Activated CD4-positive, alpha-beta T cell treated with anti-CD3 and anti-CD28 coated beads, Interleukin-2, amount 50 U/mL, for 1 hour (primary cell): ENCODE measurements at regions not wholly inside any gene's neighbourhood (a gene's known extent, or its start where the extent isn't known, plus 50 kb on each side); places are given as distances from the start of the nearest gene placed in this dataset.

Source experiments
- DNase-seq: peaks from one replicate; pipeline ENCODE4 v3.0.0-alpha.2; 2020

DNA sequence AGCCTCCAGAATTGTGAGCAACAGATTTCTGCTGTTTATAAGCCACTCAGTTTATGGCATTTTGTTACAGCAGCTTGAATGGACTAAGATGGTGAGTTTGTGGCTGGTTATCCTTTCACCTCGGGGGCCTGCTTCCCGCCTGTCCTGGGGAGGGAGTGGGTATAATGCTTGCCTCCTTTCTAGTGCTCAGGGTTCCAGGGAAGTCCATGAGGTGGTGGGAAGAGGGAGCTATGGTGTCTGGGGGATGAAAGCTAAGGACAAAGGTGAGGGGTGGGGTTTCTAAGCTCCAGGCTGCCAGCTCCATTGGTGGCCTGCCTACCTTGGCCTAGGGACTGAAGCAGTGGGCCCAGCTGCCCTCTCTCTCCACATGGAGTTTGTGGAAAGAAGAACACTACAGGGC, 50.2 kb upstream of the SDK2 start:
- DNase-seq, result no peak

- no peak for DNase-seq
These were observed 50.9 kb upstream of the SDK2 start for GRCh38 chr17:73695035-73695738.

GRCh38 chr17:73696251-73696650, 52.0 kb upstream of the SDK2 start:
- no peak for DNase-seq

DNA sequence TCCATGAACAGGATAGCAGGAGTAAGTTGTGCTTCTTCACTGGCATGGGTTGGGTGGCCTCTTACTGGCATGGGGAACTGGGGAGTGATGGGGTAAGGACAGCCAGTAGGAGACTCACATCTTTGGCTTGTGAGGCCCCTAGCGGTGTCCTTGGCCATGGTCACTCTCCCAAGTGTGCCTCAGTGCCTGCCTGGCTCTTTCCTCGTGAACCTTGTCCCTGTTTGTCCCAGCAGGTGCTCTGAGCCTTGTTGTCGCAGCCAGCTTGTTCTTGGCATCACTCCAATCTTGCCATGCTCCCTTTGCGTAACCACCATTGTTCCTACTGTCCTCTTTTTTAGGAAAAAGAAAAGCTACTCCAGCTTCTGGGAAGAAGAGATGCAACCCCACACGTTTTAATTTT, 53.6 kb upstream of the SDK2 start:
- DNase-seq, result no peak

DNA sequence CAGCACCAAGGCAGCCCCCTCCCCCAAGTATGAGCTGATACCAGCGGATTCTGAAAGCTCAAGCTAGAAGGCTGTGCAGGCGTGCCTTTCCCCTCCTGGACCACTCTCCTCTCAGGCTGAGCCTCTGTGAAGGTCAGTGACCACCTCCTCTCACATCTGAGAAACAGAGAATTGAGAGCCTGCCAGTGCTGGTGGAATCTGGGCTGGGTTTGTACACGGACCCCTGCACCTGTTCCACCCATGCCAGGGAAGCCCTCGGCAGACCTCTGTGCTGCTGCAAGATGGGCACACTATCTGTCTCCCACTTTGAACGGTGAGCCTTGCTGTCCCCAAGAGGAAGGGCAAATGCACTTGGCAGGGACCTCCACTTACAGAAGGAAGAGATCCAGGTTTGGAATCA, 54.7 kb upstream of the SDK2 start:
- DNase-seq, result no peak

- no peak for DNase-seq
These were observed 57.5 kb upstream of the SDK2 start for GRCh38 chr17:73701701-73702100.

DNA sequence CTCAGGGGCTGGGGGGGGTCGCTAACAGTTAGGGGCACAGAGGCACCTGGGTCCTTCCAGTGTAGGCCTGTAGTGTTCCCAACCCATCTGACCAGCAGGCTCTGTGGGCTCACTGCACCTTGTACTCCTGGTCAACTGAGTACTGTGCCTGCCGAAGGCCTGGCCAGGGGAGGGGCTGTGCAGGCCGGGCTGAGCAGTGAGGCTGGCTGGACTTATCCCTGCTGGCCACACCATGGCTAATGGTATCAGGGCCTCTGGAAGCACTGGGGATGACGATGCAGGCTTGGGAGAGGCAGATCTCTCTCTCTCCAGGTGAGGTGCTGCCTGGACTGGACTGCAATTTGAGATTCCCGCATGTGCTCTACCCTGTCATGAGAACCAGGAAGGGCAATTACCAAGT, 58.9 kb upstream of the SDK2 start:
- no peak for DNase-seq

DNA sequence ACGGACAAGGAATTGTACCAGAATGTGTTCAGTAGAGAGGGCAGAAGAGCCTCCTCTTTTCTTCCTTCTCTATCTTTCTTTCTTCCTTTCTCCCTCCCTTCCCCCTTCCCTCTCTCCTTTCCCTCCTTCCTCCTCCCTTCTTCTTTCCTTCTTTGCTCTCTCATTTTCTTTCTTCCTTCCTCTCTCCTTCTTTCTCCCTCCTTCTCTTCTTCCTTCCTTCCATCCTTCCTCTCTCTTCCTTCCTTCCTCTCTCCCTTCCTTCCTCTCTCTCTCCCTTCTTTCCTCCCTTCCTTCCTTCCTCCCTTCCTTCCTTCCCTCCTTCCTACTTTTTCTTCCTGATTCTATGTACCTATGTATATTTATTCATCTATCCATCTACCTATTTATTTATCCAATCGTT, 59.7 kb upstream of the SDK2 start:
- DNase-seq, result no peak

DNA sequence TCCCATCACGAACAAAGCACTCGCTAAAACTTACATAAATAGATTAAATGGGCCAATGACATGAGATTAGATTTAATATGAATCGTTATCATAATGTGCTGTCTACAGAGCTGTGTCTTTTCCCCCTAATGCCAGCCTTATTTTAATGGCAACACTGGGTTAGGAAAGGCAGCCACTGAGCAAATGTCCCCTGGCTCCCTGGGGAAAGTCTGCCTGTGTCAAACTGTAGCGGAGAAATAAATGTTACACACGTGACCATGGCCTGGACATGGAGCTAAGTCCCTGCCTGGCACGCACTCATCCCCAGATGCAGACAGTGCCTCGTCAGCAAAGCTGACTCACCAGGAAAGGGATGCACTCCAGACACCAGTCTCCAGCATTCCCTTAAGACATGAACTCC, 61.3 kb upstream of the SDK2 start:
- no peak for DNase-seq

DNA sequence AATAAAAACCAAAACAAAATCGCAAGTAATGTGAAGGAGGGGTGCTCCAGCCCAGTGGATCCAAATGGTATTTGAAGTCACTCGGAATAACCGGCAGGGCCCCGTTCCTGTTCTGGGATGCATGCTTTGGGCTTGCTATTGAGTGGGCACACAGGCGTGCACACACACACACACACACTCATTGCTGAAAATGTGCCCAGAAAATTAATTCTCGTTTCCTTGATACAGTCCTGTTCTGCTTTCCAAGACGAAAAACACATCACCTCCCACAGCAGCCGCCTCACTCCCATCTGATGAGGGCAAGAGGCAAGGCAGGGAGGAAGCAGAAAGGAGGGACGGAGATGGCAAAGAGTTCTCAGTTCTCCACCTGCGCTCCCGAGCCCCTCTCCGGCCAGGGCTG, 62.2 kb upstream of the SDK2 start:
- DNase-seq, result no peak

DNA sequence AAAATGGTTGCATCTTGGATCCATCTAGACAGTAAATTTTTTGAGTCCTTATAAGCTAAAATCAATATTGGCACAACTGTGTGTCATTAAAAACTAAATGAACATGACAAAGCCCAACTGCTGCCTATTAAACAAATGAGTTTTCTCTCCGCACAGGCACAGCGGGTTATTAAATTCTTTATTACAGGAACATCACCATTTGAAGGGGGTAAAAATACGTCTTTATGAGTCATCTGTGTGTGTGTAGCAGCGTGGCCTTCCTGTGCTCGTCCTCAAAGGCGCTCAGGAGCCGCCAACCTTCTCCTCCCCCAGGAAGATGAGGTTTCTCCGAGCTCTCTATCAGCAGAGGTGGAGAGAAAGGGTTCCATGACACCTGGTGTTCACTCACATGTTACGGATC, 62.6 kb upstream of the SDK2 start:
- DNase-seq, result no peak

- no peak for DNase-seq
These were observed 63.1 kb upstream of the SDK2 start for GRCh38 chr17:73707358-73707757.

DNA sequence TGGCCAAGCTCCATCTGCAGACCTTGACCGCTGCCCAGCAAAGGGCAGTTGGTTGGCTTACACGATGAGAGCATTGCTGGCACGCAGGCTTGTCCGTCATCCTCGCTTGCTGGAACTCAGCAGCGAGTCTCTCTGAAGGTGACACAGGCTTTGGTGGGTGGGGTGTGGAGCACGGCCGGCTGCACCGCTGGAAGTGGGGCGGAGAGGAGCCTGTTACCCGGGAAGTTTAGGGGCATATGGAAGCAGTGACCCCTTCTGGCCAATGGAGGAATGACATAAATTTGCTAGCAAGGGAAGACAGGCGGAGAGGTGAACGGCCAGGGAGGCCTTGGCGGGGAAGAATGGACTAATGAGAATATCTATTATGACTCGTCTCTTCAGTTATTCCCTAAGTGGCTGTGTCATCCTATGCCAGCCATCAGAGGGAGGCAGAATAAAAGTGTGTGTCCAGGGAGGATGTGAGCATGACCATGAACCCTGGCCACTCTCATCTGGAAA, 65.9 kb upstream of the SDK2 start:
- DNase-seq, result peak; percentile 62

- no peak for DNase-seq
These were observed 66.9 kb upstream of the SDK2 start for GRCh38 chr17:73711184-73711583.

GRCh38 chr17:73711916-73712315, 67.7 kb upstream of the SDK2 start:
- DNase-seq, result no peak

DNA sequence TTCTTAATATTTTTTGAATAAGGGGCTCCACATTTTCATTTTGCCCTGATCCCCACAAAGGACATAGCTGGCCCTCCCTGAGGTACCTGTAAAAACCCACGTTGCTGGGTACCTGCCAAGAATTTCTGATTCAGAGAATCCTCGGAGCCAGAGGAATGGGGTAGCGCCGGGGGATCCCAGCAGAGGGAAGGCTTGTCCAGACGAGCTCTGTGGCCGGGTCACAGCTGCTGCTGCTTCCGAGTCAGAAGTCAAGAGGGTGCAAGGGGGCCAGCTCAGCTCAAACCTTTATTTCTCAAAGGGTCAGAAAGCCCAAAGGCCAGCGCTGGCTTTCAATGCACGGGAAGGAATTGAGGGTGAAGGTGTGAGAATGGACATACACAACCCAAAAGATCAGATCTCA, 68.9 kb upstream of the SDK2 start:
- DNase-seq, result no peak

GRCh38 chr17:73715769-73716168, 71.5 kb upstream of the SDK2 start:
- no peak for DNase-seq

GRCh38 chr17:73717690-73718089, 73.4 kb upstream of the SDK2 start:
- no peak for DNase-seq

- no peak for DNase-seq
These were observed 74.1 kb upstream of the SDK2 start for GRCh38 chr17:73718362-73718761.

DNA sequence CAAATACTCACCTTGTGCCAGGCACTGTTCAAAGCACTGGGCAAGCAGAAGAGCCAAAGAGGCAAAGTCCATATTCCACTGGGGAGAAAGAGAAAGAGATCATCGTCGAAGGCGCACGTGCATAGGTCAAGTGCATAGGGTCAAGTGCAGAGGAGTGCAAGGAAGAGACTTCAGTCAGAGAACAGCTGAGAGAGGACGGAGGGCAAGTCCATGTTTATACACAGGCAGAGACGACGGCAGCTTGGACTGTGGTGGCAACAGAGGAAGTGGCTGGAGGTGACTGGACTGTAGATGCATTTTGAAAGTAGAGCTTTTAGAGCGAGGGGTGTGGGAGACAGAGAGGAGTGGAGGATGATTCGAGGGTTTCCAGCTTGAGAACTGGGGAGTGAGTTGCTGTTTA, 74.7 kb upstream of the SDK2 start:
- no peak for DNase-seq

- DNase-seq, result no peak
These were observed 75.4 kb upstream of the SDK2 start for GRCh38 chr17:73719588-73720071.

DNA sequence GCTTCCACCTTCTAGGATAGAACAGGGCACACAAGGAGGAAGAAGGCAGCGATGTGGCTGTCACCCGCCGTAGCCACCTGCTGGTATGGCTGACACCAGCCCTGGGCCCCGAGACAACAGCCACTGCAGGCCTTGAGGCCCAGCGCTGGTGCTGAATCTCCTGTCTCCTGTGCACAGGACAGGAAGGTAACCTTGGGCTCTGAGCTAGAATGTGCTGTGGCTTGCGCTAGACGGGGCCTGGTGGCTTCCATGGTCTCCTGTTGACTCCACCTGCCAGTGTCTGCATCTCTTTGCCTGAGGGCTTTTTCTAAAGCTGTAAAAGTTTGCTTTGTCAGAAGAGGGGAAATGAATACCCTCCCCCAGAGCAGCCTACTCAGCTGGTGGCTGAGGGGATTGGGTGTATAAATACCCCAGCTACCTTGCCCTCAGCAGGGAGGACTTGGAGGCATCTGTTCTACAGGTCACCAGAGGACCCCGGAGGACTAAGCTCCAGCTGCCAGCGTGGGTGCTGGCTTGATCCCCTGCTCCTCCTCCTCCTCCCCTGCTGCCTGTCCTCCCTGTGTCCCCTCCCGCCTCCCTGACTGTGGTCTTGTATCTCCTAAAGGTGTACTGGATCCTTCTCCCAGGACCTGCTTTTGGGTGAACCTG, 76.1 kb upstream of the SDK2 start:
- DNase-seq, result no peak

- peak; percentile 38 for DNase-seq
These were observed 77.9 kb upstream of the SDK2 start for GRCh38 chr17:73722165-73722564.

DNA sequence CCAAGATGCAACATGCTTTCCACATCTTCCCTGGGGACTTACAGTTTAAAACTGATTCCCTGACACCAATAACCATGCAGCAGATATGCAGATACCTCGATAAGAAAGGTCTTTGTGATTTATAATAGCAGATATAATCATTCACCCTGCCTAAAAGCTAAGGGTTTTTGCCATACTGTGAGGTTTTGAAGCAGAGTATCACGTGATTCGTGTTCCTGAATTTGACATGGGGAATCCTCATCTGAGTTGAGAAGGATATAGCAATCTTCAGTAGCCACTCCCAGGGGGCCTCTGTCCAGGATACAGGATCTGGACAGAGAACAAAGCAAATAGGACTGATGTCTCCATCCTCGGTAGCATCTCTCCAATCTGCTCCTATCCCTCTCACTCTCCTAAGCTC, 79.1 kb upstream of the SDK2 start:
- no peak for DNase-seq

GRCh38 chr17:73724341-73724740, 80.1 kb upstream of the SDK2 start:
- no peak for DNase-seq
